H9 (cell line): ENCODE measurements at regions not wholly inside any gene's neighbourhood (a gene's known extent, or its start where the extent isn't known, plus 50 kb on each side); places are given as distances from the start of the nearest gene placed in this dataset.

Experiments used
- DNase-seq: peaks from one replicate; pipeline ENCODE4 v3.0.0-alpha.2; 2017
- H2AFZ ChIP-seq: one replicate; pipeline ENCODE4 v1.6.1; 2013; ENCODE audit warnings: mild to moderate bottlenecking, low read length, control low read depth, moderate library complexity
- H2AK5ac ChIP-seq: 2 replicates; pipeline ENCODE4 v1.6.1; 2013; ENCODE audit warnings: low read length, control low read depth, mixed read lengths; ENCODE audit not compliant: insufficient read length
- H2BK120ac ChIP-seq: one replicate; pipeline ENCODE4 v1.6.1; 2013; ENCODE audit warnings: low read depth, mild to moderate bottlenecking, low read length, control low read depth, inconsistent platforms; ENCODE audit not compliant: poor library complexity, severe bottlenecking
- H2BK12ac ChIP-seq: 2 replicates; pipeline ENCODE4 v1.6.1; 2013; ENCODE audit warnings: low read length, control low read depth, mixed read lengths, low read depth; ENCODE audit not compliant: insufficient read length
- H2BK15ac ChIP-seq: 2 replicates; pipeline ENCODE4 v1.6.1; 2013; ENCODE audit warnings: low read depth, low read length, control low read depth
- H2BK20ac ChIP-seq: one replicate; pipeline ENCODE4 v1.6.1; 2013; ENCODE audit warnings: low read depth, mild to moderate bottlenecking, low read length, control low read depth, inconsistent platforms; ENCODE audit not compliant: poor library complexity, severe bottlenecking
- H2BK5ac ChIP-seq: 2 replicates; pipeline ENCODE4 v1.6.1; 2013; ENCODE audit warnings: low read length, control low read depth, mixed read lengths; ENCODE audit not compliant: insufficient read length
- H3K14ac ChIP-seq: 2 replicates; pipeline ENCODE4 v1.6.1; 2013; ENCODE audit warnings: low read length, control low read depth; ENCODE audit not compliant: insufficient read depth
- H3K18ac ChIP-seq: 2 replicates; pipeline ENCODE4 v1.6.1; 2013; ENCODE audit warnings: low read depth, mild to moderate bottlenecking, mixed read lengths, low read length, control low read depth; ENCODE audit not compliant: insufficient read length
- H3K23ac ChIP-seq: 2 replicates; pipeline ENCODE4 v1.6.1; 2013; ENCODE audit warnings: low read length, control low read depth, mixed read lengths, low read depth; ENCODE audit not compliant: insufficient read length
- H3K23me2 ChIP-seq: 2 replicates; pipeline ENCODE4 v1.6.1; 2013; ENCODE audit warnings: low read depth, mild to moderate bottlenecking, mixed read lengths, low read length, control low read depth; ENCODE audit not compliant: insufficient read length, poor library complexity, severe bottlenecking
- H3K27ac ChIP-seq: 2 replicates; pipeline ENCODE4 v1.5.1; 2013; ENCODE audit warnings: low read length, control low read depth, mixed read lengths, low read depth; ENCODE audit not compliant: insufficient read length
- H3K27me3 ChIP-seq: 2 replicates; pipeline ENCODE4 v1.6.1; 2013; ENCODE audit warnings: low read length, control low read depth, inconsistent platforms; ENCODE audit not compliant: insufficient read depth
- H3K4ac ChIP-seq: 2 replicates; pipeline ENCODE4 v1.6.1; 2013; ENCODE audit warnings: low read depth, mild to moderate bottlenecking, control low read depth, inconsistent platforms, low read length, moderate library complexity
- H3K4me1 ChIP-seq: 2 replicates; pipeline ENCODE4 v1.6.1; 2013; ENCODE audit warnings: low read length, control low read depth, inconsistent platforms; ENCODE audit not compliant: insufficient read depth
- H3K4me2 ChIP-seq: 2 replicates; pipeline ENCODE4 v1.6.1; 2013; ENCODE audit warnings: low read length, control low read depth, mixed read lengths; ENCODE audit not compliant: insufficient read length, insufficient read depth
- H3K56ac ChIP-seq: 2 replicates; pipeline ENCODE4 v1.6.1; 2013; ENCODE audit warnings: low read depth, mild to moderate bottlenecking, mixed read lengths, low read length, control low read depth; ENCODE audit not compliant: insufficient read length
- H3K79me1 ChIP-seq: 2 replicates; pipeline ENCODE4 v1.6.1; 2013; ENCODE audit warnings: low read depth, mild to moderate bottlenecking, moderate library complexity, low read length, control low read depth, inconsistent platforms; ENCODE audit not compliant: insufficient read depth, poor library complexity, severe bottlenecking
- H3K79me2 ChIP-seq: 2 replicates; pipeline ENCODE4 v1.6.1; 2013; ENCODE audit warnings: low read length, control low read depth, inconsistent platforms; ENCODE audit not compliant: insufficient read depth
- H3K9ac ChIP-seq: 2 replicates; pipeline ENCODE4 v1.6.1; 2013; ENCODE audit warnings: low read length, control low read depth, mixed read lengths; ENCODE audit not compliant: insufficient read length; ENCODE audit errors: extremely low read depth
- H3K9me3 ChIP-seq: one replicate; pipeline ENCODE4 v1.6.1; 2013; ENCODE audit warnings: low read depth, low read length, inconsistent platforms; ENCODE audit not compliant: control insufficient read depth
- H3T11ph ChIP-seq: one replicate; pipeline ENCODE4 v1.6.1; 2013; ENCODE audit warnings: mild to moderate bottlenecking, low read length, control low read depth, inconsistent platforms
- H4K20me1 ChIP-seq: one replicate; pipeline ENCODE4 v1.6.1; 2013; ENCODE audit not compliant: control insufficient read depth, insufficient read length, insufficient read depth
- H4K5ac ChIP-seq: 2 replicates; pipeline ENCODE4 v1.6.1; 2013; ENCODE audit warnings: low read depth, mild to moderate bottlenecking, mixed read lengths, low read length, control low read depth; ENCODE audit not compliant: insufficient read length
- H4K8ac ChIP-seq: replicated peaks from 2 replicates; pipeline ENCODE4 v1.6.1; 2013; ENCODE audit warnings: low read length, control low read depth, mixed read lengths, low read depth; ENCODE audit not compliant: insufficient read length
- H4K91ac ChIP-seq: 2 replicates; pipeline ENCODE4 v1.6.1; 2013; ENCODE audit warnings: low read depth, mild to moderate bottlenecking, moderate library complexity, mixed read lengths, low read length, control low read depth; ENCODE audit not compliant: insufficient read length
- H3K27ac Mint-ChIP-seq, 3 experiments: 2 replicates in 2 of 3; 3 replicates in 1 of 3; pipeline ENCODE4 v1.8.0; 2020 to 2021; ENCODE audit warnings: mixed read lengths in 3 of 3, mild to moderate bottlenecking in 1 of 3, moderate library complexity in 1 of 3
- H3K27me3 Mint-ChIP-seq: 2 replicates; pipeline ENCODE4 v1.8.0; 2021; ENCODE audit warnings: low read depth, mild to moderate bottlenecking, moderate library complexity, mixed read lengths
- H3K36me3 Mint-ChIP-seq, 3 experiments: 2 replicates in 2 of 3; 3 replicates in 1 of 3; pipeline ENCODE4 v1.8.0; 2020 to 2021; ENCODE audit warnings: low read depth in 3 of 3, mixed read lengths in 3 of 3; ENCODE audit not compliant: insufficient read depth in 1 of 3
- H3K4me1 Mint-ChIP-seq, 2 experiments: 2 replicates each; pipeline ENCODE4 v1.8.0; 2020; ENCODE audit warnings: mixed read lengths in 2 of 2
- H3K4me3 Mint-ChIP-seq, 2 experiments: 2 replicates in 1 of 2; 3 replicates in 1 of 2; pipeline ENCODE4 v1.8.0; 2020 to 2021; ENCODE audit warnings: mild to moderate bottlenecking in 2 of 2, mixed read lengths in 2 of 2, moderate library complexity in 1 of 2
- H3K9me3 Mint-ChIP-seq, 2 experiments: 2 replicates in 1 of 2; 3 replicates in 1 of 2; pipeline ENCODE4 v1.8.0; 2020; ENCODE audit warnings: mild to moderate bottlenecking in 2 of 2, mixed read lengths in 2 of 2, moderate library complexity in 1 of 2
- CTCF ChIP-seq: fragments of 200-600 bp; sonication (generic); conservative IDR thresholded peaks from 3 replicates; pipeline ENCODE4 v1.8.0; 2021; ENCODE audit warnings: antibody characterized with exemption, mild to moderate bottlenecking
- WGBS: extraction: QIAGEN DNeasy Blood & Tissue Kit; methylation state at CpG from one replicate; pipeline ENCODE4 v1.1.7; 2013; ENCODE audit warnings: missing lambda C conversion rate, low lambda C conversion rate, mixed read lengths; ENCODE audit not compliant: insufficient read length; ENCODE audit errors: extremely low coverage; 5-methylcytosine and 5-hydroxymethylcytosine counted together

- H2BK15ac ChIP-seq: no peak overlapping the region
- Mint-ChIP-seq H3K36me3 (no peaks in the 10 kb centered on the region), H3K9me3 (peaks cover 1 to 2% of the 10 kb centered on the region in 2 experiments; a peak in 2 of 5 replicates), H3K4me1 (peaks cover 20 to 23% of the 10 kb centered on the region in 2 experiments), H3K4me3 (no peak overlapping the region), H3K27ac (no peak overlapping the region), H3K27me3 (no peaks in the 10 kb centered on the region; the same call in 1 of the 2 replicates)
- WGBS: no CpG with 5 or more reads among the region's 1 CpG
- no peak overlapping the region for H2AK5ac ChIP-seq
- H4K20me1 ChIP-seq: no peaks in the 10 kb centered on the region
- H3K79me1 ChIP-seq: no peaks in the 10 kb centered on the region
- H4K5ac ChIP-seq: no peak overlapping the region
- no peaks in the 10 kb centered on the region for H3K79me2 ChIP-seq
- no peak overlapping the region for H3K23ac ChIP-seq
- H3K14ac ChIP-seq: no peak overlapping the region
- no peak overlapping the region for H2BK12ac ChIP-seq
- H3K4me2 ChIP-seq: no peak overlapping the region
- no peak overlapping the region for H3K18ac ChIP-seq
- H2BK5ac ChIP-seq: no peak overlapping the region
- H2BK120ac ChIP-seq: no peak overlapping the region
- H4K91ac ChIP-seq: no peak overlapping the region
- no peak overlapping the region for H3K4ac ChIP-seq
- H3K27me3 ChIP-seq: no peaks in the 10 kb centered on the region
- H3K56ac ChIP-seq: no peak overlapping the region
- no peaks in the 10 kb centered on the region for H3K9me3 ChIP-seq
- no peak overlapping the region for H4K8ac ChIP-seq
- no peak overlapping the region for H3K27ac ChIP-seq
- H2BK20ac ChIP-seq: no peak overlapping the region
- H2AFZ ChIP-seq: no peak overlapping the region
- no peak for TF ChIP-seq CTCF
- H3K4me1 ChIP-seq: no peaks in the 10 kb centered on the region; the same call in 1 of the 2 replicates
- no peak for DNase-seq
- H3K23me2 ChIP-seq: no peaks in the 10 kb centered on the region
- no peak overlapping the region for H3K9ac ChIP-seq
- no peak overlapping the region for H3T11ph ChIP-seq
Measured at GRCh38 chr5:72042097-72042496, 65.2 kb upstream of the MAP1B start.
